Peyer's patch (tissue), 4 donors: ENCODE measurements at regions not wholly inside any gene's neighbourhood (a gene's known extent, or its start where the extent isn't known, plus 50 kb on each side); places are given as distances from the start of the nearest gene placed in this dataset.

Experiments
- POLR2A ChIP-seq, 2 donors: fragments of 450-650 bp; IDR thresholded peaks; one replicate each; pipeline ENCODE4 v1.5.1; 2017; ENCODE audit warnings: antibody characterized with exemption in 2 of 2, mild to moderate bottlenecking in 2 of 2, moderate library complexity in 2 of 2
- TF ChIP-seq, protein P1 (sequence below), 6 experiments: fragments of 450-650 bp in 4 of 6; fragments of 200-600 bp in 2 of 6; sonication (generic) in 1 of 6; IDR thresholded peaks; one replicate each; pipeline ENCODE4 v1.5.1; 2017 to 2019; ENCODE audit warnings: antibody characterized with exemption in 6 of 6, mild to moderate bottlenecking in 3 of 6, moderate library complexity in 1 of 6

DNA sequence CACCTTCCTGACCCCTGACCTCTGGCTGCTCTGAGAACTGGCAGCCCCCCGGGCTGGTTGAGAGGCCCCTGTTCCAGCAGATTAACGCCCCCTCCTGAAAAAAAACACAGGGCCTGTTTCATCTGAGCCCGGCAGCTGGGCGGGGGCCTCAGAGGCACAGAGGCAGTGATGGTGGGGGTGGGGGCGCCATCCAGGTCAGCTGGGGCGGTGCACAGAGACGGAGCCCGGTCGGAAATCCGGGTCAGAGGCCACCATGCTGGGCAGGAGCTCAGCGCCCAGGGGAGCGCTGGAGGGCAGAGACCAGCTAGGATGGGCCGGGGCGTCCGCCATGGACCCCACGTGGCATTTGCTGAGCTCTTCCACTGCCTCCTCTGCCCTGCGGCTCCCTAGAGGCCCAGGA is 68.0 kb downstream of the UNCX start:
- no peak for TF ChIP-seq POLR2A (IDR thresholded peaks at IDR 0.05)
- TF ChIP-seq, protein P1, sequence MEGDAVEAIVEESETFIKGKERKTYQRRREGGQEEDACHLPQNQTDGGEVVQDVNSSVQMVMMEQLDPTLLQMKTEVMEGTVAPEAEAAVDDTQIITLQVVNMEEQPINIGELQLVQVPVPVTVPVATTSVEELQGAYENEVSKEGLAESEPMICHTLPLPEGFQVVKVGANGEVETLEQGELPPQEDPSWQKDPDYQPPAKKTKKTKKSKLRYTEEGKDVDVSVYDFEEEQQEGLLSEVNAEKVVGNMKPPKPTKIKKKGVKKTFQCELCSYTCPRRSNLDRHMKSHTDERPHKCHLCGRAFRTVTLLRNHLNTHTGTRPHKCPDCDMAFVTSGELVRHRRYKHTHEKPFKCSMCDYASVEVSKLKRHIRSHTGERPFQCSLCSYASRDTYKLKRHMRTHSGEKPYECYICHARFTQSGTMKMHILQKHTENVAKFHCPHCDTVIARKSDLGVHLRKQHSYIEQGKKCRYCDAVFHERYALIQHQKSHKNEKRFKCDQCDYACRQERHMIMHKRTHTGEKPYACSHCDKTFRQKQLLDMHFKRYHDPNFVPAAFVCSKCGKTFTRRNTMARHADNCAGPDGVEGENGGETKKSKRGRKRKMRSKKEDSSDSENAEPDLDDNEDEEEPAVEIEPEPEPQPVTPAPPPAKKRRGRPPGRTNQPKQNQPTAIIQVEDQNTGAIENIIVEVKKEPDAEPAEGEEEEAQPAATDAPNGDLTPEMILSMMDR (IDR thresholded peaks at IDR 0.05) = no peak
